Muscle layer of colon (tissue), 2 donors: ENCODE measurements at regions not wholly inside any gene's neighbourhood (a gene's known extent, or its start where the extent isn't known, plus 50 kb on each side); places are given as distances from the start of the nearest gene placed in this dataset.

ENCODE experiments used
- H3K27ac ChIP-seq: one replicate; pipeline ENCODE4 v1.7.0; 2013; ENCODE audit warnings: low read depth, mild to moderate bottlenecking, low read length, moderate library complexity
- H3K27me3 ChIP-seq, 2 donors: one replicate each; pipeline ENCODE4 v1.7.0; 2013; ENCODE audit warnings: low read length in 2 of 2, mild to moderate bottlenecking in 2 of 2; ENCODE audit not compliant: insufficient read depth in 2 of 2, control insufficient read depth in 1 of 2
- H3K36me3 ChIP-seq: one replicate; pipeline ENCODE4 v1.7.0; 2013; ENCODE audit warnings: mild to moderate bottlenecking, low read length; ENCODE audit not compliant: insufficient read depth
- H3K4me1 ChIP-seq: one replicate; pipeline ENCODE4 v1.7.0; 2013; ENCODE audit warnings: mild to moderate bottlenecking, low read length; ENCODE audit not compliant: insufficient read depth
- H3K4me3 ChIP-seq, 2 donors: one replicate each; pipeline ENCODE4 v1.7.0; 2013; ENCODE audit warnings: low read length in 2 of 2, low read depth in 1 of 2, mild to moderate bottlenecking in 1 of 2, moderate library complexity in 1 of 2
- H3K9ac ChIP-seq: one replicate; pipeline ENCODE4 v1.7.0; 2013; ENCODE audit warnings: low read length
- H3K9me3 ChIP-seq: one replicate; pipeline ENCODE4 v1.7.0; 2013; ENCODE audit warnings: mild to moderate bottlenecking, low read length
- donor health status: abdominal sarcoma.
- donor health status: Adenocarcinoma of cecum.

GRCh38 chr3:160171813-160172212 is 53.4 kb upstream of the C3orf80 start:
- H3K27me3 ChIP-seq: no peaks in the 10 kb centered on the region
- no peaks in the 10 kb centered on the region for H3K9me3 ChIP-seq
- H3K4me1 ChIP-seq: no peaks in the 10 kb centered on the region
- no peaks in the 10 kb centered on the region for H3K36me3 ChIP-seq
- H3K4me3 ChIP-seq: no peak overlapping the region
- H3K9ac ChIP-seq: no peak overlapping the region
- H3K27ac ChIP-seq: no peak overlapping the region

DNA sequence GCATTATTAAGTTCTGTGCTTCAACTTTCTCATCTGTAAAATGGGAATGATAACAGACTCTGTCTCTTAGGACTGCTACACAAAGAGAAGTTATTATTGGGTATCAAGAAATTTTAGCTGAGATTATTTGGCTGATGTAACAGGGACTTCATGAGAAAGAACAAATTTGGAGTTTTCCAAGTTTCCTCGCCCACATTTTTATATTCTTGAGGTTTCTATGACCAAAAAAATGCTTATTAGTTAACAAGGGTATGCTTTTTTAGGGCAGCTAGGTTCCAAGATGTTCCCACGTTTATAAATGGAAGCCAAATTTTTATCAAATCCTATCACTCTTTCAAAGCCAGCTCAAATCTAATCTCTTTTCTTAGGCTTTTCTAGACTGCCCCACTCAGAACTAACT is 50.6 kb upstream of the C3orf80 start:
- H3K4me1 ChIP-seq: peaks cover under 1% of the 10 kb centered on the region
- H3K9me3 ChIP-seq: no peaks in the 10 kb centered on the region
- H3K9ac ChIP-seq: no peak overlapping the region
- no peaks in the 10 kb centered on the region for H3K36me3 ChIP-seq
- no peak overlapping the region for H3K27ac ChIP-seq
- no peak overlapping the region for H3K4me3 ChIP-seq
- no peaks in the 10 kb centered on the region for H3K27me3 ChIP-seq
